HL-60 (cell line): ENCODE measurements at regions not wholly inside any gene's neighbourhood (a gene's known extent, or its start where the extent isn't known, plus 50 kb on each side); places are given as distances from the start of the nearest gene placed in this dataset.

ENCODE experiments used
- CTCF ChIP-seq: IDR thresholded peaks from one replicate; pipeline ENCODE4 v1.5.1; 2011; ENCODE audit warnings: low read length, control low read depth, inconsistent platforms; ENCODE audit not compliant: insufficient read depth
- POLR2AphosphoS5 ChIP-seq: IDR thresholded peaks from 2 replicates; pipeline ENCODE4 v1.6.1; 2012; ENCODE audit warnings: low read depth

DNA sequence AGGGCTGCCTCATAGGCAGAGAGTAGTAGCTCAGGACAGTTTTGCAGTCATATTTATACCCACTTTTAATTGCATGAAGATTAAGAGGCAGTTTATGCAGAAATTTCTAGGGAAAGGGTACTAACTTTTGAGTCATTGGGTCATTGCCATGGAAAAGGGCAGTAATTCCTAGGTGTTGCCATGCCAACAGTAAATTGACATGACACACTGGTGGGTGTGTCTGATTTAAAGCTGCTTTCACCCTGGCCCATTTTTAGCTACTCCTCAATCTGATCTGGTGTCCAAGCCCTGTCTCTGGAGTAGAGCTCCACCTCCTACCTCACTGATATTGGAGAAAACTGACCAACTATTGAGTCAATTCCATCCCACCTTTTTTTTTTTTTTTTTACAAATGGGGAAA is 161.5 kb upstream of the ZKSCAN2 start:
- no peak for TF ChIP-seq CTCF
- no peak for TF ChIP-seq POLR2AphosphoS5
